Activated naive CD4-positive, alpha-beta T cell treated with anti-CD3 and anti-CD28 coated beads, Interleukin-2, amount 10 ng/mL, durations not matched to agents 7 days and 5 days (primary cell): ENCODE measurements at regions not wholly inside any gene's neighbourhood (a gene's known extent, or its start where the extent isn't known, plus 50 kb on each side); places are given as distances from the start of the nearest gene placed in this dataset.
"Not testable (repeated sequence)": the region's sequence is repeated elsewhere in the genome, so short reads cannot be mapped to it uniquely, and the experiment has no call there.

Source experiments
- CTCF ChIA-PET: fragments of 350-600 bp; sonication (Branson Sonifier 250); formaldehyde crosslinking; loops from one replicate; lab custom pipeline; 2021; ENCODE audit warnings: antibody characterized with exemption; lab: Charles Lee
- DNase-seq: peaks from one replicate; pipeline ENCODE4 v3.0.0-alpha.2; 2020
- H3K27ac Mint-ChIP-seq: one replicate; pipeline ENCODE4 v1.8.0; 2021; ENCODE audit warnings: mild to moderate bottlenecking, moderate library complexity, mixed read lengths
- H3K27me3 Mint-ChIP-seq: one replicate; pipeline ENCODE4 v1.8.0; 2021; ENCODE audit warnings: mild to moderate bottlenecking, mixed read lengths
- H3K36me3 Mint-ChIP-seq: one replicate; pipeline ENCODE4 v1.8.0; 2021; ENCODE audit warnings: mixed read lengths
- H3K4me1 Mint-ChIP-seq: one replicate; pipeline ENCODE4 v1.8.0; 2021; ENCODE audit warnings: mixed read lengths
- H3K4me3 Mint-ChIP-seq: one replicate; pipeline ENCODE4 v1.8.0; 2021; ENCODE audit warnings: mild to moderate bottlenecking, moderate library complexity, mixed read lengths
- H3K9me3 Mint-ChIP-seq: one replicate; pipeline ENCODE4 v1.8.0; 2021; ENCODE audit warnings: mixed read lengths

DNA sequence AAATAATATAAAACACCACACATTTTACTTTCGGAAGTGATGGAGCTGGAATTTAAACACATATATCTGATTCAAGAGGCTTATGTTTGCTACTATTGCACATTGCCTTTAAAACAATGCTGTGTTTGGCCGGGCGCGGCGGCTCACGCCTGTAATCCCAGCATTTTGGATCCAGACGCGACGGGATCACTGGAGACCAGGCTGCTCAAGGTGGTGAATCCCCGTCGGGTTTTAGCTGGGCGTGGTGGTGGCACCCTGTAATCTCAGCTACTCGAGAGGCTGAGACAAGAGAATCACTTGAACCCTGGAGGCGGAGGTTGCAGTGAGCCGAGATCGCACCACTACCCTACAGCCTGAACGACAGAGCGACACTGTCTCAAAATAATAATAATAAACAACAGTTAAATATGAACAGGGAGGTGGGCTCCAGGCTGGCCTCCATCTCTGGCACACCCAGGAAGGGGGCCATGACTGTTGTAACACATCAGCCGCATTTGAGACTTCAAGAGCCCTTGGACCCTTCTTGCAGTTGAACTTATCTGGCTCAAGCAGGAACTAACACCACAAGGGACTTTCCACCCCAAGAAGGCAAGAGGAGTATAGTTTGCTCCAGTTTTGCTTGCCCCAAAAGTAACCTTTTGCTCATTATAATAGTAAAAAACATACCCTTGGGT lies 127.1 kb upstream of the ZNF184 start:
- CTCF ChIA-PET = no interaction called here
- Mint-ChIP-seq H3K27ac (no peak overlapping the region), H3K36me3 (no peaks in the 10 kb centered on the region), H3K4me1 (peaks cover 13% of the 10 kb centered on the region), H3K9me3 (peaks cover 5% of the 10 kb centered on the region), H3K4me3 (no peak overlapping the region), H3K27me3 (peaks cover 65% of the 10 kb centered on the region)
- DNase-seq = no peak

DNA sequence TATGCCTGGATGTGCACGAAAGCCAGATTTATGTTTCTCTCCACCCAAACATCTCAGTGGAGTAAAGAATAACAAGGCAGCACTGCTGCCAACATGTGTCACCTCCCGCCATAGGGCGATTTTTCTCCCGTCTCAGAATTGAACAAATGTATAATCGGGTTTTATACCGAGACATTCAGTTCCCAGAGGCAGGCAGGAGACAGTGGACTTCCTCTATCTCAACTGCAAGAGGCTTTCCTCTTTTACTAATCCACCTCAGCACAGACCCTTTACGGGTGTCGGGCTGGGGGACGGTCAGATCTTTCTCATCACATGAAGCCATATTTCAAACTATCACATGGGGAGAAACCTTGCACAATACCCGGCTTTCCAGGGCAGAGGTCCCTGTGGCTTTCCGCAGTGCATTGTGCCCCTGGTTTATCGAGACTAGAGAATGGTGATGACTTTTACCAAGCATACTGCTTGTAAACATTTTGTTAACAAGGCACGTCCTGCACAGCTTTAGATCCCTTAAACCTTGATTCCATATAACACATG lies 124.2 kb upstream of the ZNF184 start:
- H3K27ac Mint-ChIP-seq, H3K4me3 Mint-ChIP-seq, CTCF ChIA-PET, H3K36me3 Mint-ChIP-seq, H3K9me3 Mint-ChIP-seq, DNase-seq: not testable (repeated sequence)
- peaks cover 10% of the 10 kb centered on the region for H3K4me1 Mint-ChIP-seq
- peaks cover 39% of the 10 kb centered on the region for H3K27me3 Mint-ChIP-seq

DNA sequence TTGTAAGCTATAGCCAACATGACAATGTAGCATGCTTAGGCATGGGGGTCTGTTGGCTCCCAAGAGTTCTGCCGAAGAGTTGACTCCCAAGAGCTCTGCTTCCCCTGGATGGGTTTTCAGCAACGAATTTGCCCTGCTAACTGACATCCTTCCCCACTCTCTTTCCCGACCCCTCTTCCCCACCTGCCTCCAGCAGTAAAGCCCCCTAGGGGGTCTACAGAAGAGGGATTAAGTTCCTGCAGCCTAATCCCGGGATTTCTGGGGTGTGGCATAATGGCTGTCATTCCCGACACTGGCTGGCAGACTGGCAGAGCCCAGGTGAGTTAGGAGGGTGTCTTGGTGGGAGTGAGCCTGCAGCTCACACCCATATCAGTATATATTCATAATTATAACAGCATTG lies 121.0 kb upstream of the ZNF184 start:
- DNase-seq = no peak
- Mint-ChIP-seq H3K36me3 (no peaks in the 10 kb centered on the region), H3K4me3 (no peak overlapping the region), H3K4me1 (no peaks in the 10 kb centered on the region), H3K9me3 (no peaks in the 10 kb centered on the region), H3K27ac (no peak overlapping the region), H3K27me3 (peaks cover 29% of the 10 kb centered on the region)
- CTCF ChIA-PET = no interaction called here

DNA sequence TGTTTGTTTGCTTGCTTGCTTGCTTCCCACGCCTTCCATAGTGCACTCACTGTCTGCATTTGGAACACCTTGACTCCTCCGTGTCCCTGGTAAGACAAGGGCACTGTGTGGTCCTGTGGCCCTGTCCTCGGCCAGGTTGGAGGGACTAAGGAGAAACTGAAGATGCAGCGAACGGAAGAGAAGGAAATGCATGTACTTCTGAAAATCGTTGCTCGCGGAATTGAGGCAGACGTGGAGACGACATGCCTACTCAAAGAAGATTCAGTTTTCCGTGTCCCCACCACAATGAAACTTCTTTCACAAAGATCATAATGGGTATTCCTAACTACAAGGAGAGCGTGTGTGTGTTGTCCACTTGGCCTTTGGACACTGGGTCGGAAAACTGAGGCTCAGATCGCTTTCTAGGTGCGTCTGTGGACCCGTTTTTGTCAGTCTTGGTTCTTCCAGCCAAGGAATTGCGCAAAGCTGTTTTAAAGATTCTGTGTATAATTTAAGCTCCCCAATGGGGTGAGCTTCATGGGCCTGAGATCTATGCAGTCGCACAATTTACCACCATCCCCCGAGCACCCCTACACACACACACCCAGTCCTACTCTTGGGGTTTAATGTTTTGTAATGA lies 120.4 kb upstream of the ZNF184 start:
- DNase-seq = no peak
- H3K4me1 Mint-ChIP-seq = no peaks in the 10 kb centered on the region
- H3K9me3 Mint-ChIP-seq = no peaks in the 10 kb centered on the region
- CTCF ChIA-PET = no interaction called here
- H3K27ac Mint-ChIP-seq = no peak overlapping the region
- H3K36me3 Mint-ChIP-seq = no peaks in the 10 kb centered on the region
- no peak overlapping the region for H3K4me3 Mint-ChIP-seq
- H3K27me3 Mint-ChIP-seq = peaks cover 32% of the 10 kb centered on the region

DNA sequence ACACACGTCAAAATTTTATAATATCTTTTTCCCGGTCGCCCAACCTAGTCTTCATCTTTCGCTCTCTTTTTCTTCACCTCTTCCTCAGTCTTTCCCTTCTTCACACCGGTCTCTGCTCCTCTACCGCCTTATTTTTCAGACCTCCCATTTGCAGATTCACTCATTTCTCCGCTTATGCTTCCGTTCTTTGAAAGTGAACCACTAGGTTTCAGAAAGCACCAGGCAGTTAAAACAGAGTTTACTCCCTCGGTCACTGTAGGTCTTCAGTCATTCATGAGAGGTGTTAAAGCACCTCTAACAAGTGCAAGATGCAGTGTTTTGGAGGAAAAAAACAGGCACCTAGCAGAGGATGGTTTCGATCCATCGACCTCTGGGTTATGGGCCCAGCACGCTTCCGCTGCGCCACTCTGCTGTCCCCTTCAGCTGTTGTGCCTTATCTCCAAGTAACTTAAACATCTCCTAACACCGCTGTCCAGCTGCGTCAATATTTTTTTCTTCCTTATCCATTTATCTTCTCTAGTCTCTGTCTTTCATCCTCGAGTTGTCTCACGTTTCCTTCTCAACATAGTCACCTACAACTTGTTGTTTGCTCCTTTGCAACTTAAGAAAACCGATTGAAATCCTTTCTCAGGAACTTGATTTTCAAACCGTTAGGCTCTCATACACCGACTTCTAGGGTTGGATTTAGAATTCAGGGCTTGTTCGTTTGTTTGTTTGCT lies 119.7 kb upstream of the ZNF184 start:
- Mint-ChIP-seq H3K27ac (no peak overlapping the region), H3K27me3 (peaks cover 35% of the 10 kb centered on the region), H3K4me3 (no peak overlapping the region), H3K9me3 (no peaks in the 10 kb centered on the region), H3K36me3 (no peaks in the 10 kb centered on the region), H3K4me1 (no peaks in the 10 kb centered on the region)
- DNase-seq = peak; percentile 38
- CTCF ChIA-PET = no interaction called here

DNA sequence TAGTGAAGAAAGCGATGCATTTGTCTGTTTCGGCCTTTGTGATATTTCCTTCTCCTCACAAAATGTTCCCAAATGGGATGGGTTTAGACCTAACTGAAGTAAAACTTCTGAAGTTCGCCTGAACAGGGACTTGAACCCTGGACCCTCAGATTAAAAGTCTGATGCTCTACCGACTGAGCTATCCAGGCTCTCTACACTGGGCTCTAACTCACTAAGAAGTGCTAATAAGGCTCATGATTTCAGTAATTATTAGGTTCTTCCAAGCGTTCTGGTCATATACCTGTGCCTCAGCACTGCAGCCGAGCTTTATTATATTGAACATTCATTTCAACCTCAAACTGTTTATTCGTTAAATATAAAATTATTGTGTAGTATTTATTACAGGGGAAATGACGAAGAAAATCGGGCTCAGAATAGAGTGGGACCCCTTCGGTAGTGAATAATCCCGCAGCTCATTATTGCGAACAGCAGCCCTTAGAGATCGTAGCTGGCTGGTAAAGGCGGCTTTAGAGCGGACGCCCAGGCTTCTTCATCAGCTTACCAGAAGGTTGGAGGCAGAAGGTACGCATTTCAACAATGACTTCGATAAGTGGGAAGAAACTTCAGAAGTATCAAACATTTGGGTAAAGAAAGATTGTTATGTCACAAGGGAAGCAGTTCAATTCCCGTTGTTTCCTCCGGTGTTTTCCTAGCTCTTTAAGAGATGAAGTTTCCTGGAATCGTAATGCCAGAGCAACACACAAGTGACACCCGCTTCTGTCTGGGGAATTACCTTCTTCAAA lies 119.0 kb upstream of the ZNF184 start:
- CTCF ChIA-PET = no interaction called here

DNA sequence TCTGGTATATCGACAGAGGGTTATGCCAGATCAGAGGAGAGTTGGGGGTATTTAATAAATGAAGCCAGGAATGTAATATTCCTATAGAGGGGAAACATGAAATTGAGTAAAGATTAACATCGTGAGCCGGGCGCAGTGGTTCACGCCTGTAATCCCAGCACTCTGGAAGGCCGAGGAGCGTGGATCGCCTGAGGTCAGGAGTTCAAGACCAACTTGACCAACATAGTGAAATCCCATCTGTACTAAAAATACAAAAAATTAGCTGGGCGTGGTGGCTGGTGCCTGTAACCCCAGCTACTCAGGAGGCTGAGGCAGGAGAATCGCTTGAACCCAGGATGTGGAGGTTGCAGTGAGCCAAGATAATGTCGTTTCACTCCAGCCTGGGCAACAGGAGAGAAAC lies 112.4 kb upstream of the ZNF184 start:
- H3K4me1 Mint-ChIP-seq, H3K36me3 Mint-ChIP-seq, DNase-seq, H3K4me3 Mint-ChIP-seq, H3K9me3 Mint-ChIP-seq, CTCF ChIA-PET, H3K27ac Mint-ChIP-seq: not testable (repeated sequence)
- peaks cover 46% of the 10 kb centered on the region for H3K27me3 Mint-ChIP-seq

More for the DNA sequence above, 119.0 kb upstream of the ZNF184 start:
- Mint-ChIP-seq H3K4me3 (no peak overlapping the region), H3K27me3 (peaks cover 32% of the 10 kb centered on the region), H3K4me1 (no peaks in the 10 kb centered on the region), H3K9me3 (no peaks in the 10 kb centered on the region), H3K36me3 (no peaks in the 10 kb centered on the region), H3K27ac (no peak overlapping the region)
- no peak for DNase-seq

DNA sequence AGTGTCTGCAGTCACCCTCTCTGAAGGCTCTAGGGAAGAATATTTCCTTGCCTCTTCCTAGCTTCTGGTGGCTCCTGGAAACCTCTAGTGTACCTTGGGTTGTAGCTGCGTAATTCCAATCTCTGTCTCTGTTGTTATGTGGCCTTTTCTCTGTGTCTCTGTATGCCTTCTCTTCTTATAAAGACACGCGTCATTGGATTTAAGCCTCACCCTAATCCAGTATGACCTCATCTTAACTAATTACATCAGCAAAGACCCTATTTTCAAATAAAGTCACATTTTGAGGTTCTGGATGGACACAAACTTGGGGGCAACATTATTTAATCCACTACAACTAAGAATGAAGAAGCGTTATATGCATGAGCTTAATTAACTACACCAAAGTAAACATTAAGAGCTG lies 111.4 kb upstream of the ZNF184 start:
- no peak overlapping the region for H3K27ac Mint-ChIP-seq
- H3K4me3 Mint-ChIP-seq = no peak overlapping the region
- no peak for DNase-seq
- no peaks in the 10 kb centered on the region for H3K4me1 Mint-ChIP-seq
- CTCF ChIA-PET = no interaction called here
- no peaks in the 10 kb centered on the region for H3K36me3 Mint-ChIP-seq
- H3K9me3 Mint-ChIP-seq = no peaks in the 10 kb centered on the region
- H3K27me3 Mint-ChIP-seq = peaks cover 44% of the 10 kb centered on the region

DNA sequence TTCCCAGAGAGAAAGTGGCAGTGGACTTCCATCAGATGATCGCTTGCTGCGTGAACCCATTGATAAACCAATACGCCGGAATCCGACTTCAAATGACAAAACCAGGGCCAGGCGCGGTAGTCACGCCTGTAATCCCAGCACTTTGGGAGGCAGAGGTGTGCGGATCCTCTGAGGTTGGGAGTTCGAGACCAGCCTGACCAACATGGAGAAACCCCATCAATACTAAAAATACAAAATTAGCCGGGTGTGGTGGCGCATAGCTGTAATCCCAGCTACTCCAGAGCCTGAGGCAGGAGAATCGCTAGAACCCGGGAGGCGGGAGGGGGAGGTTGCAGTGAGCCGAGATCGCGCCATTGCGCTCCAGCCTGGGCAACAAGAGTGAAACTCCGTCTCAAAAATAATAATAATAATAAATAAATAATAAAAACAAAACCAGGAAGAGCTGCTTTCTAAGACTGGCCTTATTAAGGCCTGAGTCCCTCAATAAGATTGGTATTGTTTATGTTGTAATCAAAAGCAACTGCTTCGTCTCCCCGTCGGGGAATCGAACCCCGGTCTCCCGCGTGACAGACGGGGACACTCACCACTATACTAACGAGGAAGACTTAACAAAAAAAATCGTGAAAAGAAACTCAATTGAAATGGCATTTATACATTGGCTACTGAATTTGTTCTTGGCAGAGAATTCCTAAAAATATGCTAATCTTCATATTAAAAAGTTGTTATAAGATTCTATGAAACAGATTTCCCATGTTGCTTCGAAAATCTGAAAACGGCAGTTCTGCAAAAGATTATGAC lies 110.2 kb upstream of the ZNF184 start:
- Mint-ChIP-seq H3K27ac (no peak overlapping the region), H3K9me3 (no peaks in the 10 kb centered on the region), H3K27me3 (peaks cover 41% of the 10 kb centered on the region), H3K4me3 (no peak overlapping the region), H3K36me3 (no peaks in the 10 kb centered on the region), H3K4me1 (no peaks in the 10 kb centered on the region)
- CTCF ChIA-PET = interaction anchor here (0.6 kb wide), 1 partner anchor 8 kb away, joined by 3 read pairs; no protein-coding TSS in a partner anchor
- DNase-seq = no peak

DNA sequence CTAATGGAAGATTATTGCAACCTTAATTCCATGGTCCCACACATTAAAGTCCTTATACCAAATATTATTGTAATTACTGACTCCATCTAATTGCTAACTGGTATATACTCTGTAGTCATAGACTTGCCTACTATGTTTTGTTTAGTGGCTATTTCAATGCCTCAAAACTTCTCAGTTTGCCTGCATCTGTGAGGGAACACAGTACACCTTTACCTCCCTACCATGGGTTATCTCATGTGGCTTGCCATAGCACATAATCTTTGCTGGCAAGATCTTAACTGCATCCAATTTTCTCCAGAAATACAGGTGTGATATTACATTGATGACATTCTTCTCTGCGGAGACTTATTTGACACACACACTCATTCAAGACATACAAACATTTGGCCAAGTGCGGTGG lies 107.1 kb upstream of the ZNF184 start:
- no peak for DNase-seq
- Mint-ChIP-seq H3K4me1 (no peaks in the 10 kb centered on the region), H3K4me3 (no peak overlapping the region), H3K27ac (no peak overlapping the region), H3K9me3 (no peaks in the 10 kb centered on the region), H3K36me3 (no peaks in the 10 kb centered on the region), H3K27me3 (peaks cover 32% of the 10 kb centered on the region)
- CTCF ChIA-PET = no interaction called here

DNA sequence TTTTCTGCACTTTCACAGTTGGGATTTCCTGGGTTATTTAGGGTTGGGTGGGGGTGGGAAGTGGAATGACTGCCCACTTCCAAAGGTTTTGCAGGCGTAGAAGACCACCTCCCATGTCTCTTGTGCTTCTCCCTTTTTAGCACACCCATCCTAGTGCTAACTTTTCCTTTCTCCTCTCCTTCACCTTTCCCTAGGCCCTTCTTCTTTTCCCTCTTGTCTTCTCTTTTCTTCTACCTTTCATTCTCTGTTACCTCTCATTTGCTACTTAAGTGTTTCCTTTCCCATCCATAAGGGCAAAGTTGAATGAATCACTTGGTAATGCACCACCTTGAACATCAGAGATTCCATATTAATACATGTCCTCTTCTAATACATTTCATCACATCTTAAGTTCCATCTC lies 105.0 kb upstream of the ZNF184 start:
- CTCF ChIA-PET = no interaction called here
- Mint-ChIP-seq H3K27ac (no peak overlapping the region), H3K27me3 (peaks cover 22% of the 10 kb centered on the region)

DNA sequence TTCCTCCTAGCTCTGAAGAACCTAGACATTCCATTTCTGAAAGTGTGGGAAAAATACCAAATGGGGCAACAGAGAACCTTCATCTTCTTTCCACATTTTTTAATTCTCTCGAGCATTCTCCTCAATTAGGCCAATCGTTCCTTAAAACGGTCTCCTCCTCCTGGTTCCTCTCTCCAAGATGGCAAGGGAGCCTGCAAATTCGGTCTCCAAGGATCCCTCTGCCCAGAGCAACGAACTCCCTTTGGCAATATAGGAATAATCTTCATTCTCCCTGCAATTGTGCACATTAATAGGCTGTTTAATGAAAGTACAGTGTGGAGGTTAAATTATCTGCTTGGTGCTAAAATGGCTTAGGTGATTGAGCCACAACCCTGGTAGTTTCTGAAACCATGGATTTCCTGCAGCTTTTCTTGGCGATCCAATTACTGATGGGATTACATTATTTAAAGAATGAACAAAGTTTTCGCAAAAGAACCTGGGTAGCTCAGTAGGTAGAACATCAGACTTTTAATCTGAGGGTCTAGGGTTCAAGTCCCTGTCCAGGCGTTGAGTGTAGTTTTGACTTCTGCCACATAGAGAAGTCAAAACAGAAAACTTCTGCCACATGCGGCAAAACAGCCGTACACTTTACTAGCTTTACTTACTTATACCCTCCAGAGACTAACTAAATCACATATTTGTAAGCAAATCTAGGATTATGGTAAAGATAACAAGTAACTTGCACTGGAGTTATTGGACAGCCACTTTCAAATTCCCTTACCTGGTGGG lies 102.9 kb upstream of the ZNF184 start:
- no peak for DNase-seq
- Mint-ChIP-seq H3K36me3 (no peaks in the 10 kb centered on the region), H3K27me3 (peaks cover 18% of the 10 kb centered on the region), H3K27ac (no peak overlapping the region), H3K4me1 (no peaks in the 10 kb centered on the region), H3K9me3 (no peaks in the 10 kb centered on the region), H3K4me3 (no peak overlapping the region)
- CTCF ChIA-PET = no interaction called here

More for the DNA sequence above, 105.0 kb upstream of the ZNF184 start:
- no peaks in the 10 kb centered on the region for H3K9me3 Mint-ChIP-seq
- H3K4me3 Mint-ChIP-seq = no peak overlapping the region
- no peak for DNase-seq
- no peaks in the 10 kb centered on the region for H3K36me3 Mint-ChIP-seq
- no peaks in the 10 kb centered on the region for H3K4me1 Mint-ChIP-seq
